ENCODE measurements at regions not wholly inside any gene's neighbourhood (a gene's known extent, or its start where the extent isn't known, plus 50 kb on each side); places are given as distances from the start of the nearest gene placed in this dataset.
"Not testable (repeated sequence)": the region's sequence is repeated elsewhere in the genome, so short reads cannot be mapped to it uniquely, and the experiment has no call there.

DNA sequence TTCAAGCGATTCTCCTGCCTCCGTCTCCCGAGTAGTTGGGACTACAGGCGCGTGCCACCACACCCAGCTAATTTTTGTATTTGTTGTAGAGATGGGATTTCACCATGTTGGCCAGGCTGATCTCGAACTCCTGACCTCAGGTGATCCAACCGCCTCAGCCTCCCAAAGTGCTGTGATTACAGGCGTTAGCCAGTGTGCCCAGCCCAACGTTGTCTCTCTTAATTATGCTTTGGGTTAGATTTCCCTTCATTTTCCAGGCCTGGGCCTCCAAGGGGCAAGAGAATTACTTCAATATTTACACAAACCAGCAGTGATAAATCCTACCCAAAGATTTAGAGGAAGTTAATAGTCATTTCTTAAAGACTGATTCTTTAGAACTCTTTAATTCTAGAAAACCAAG is 186.7 kb upstream of the PHF14 start:
- TF ChIP-seq, protein P1, sequence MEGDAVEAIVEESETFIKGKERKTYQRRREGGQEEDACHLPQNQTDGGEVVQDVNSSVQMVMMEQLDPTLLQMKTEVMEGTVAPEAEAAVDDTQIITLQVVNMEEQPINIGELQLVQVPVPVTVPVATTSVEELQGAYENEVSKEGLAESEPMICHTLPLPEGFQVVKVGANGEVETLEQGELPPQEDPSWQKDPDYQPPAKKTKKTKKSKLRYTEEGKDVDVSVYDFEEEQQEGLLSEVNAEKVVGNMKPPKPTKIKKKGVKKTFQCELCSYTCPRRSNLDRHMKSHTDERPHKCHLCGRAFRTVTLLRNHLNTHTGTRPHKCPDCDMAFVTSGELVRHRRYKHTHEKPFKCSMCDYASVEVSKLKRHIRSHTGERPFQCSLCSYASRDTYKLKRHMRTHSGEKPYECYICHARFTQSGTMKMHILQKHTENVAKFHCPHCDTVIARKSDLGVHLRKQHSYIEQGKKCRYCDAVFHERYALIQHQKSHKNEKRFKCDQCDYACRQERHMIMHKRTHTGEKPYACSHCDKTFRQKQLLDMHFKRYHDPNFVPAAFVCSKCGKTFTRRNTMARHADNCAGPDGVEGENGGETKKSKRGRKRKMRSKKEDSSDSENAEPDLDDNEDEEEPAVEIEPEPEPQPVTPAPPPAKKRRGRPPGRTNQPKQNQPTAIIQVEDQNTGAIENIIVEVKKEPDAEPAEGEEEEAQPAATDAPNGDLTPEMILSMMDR (IDR thresholded peaks at IDR 0.05): not testable (repeated sequence)
- TF ChIP-seq POLR2A (IDR thresholded peaks at IDR 0.05): not testable (repeated sequence)
